ENCODE measurements at regions not wholly inside any gene's neighbourhood (a gene's known extent, or its start where the extent isn't known, plus 50 kb on each side); places are given as distances from the start of the nearest gene placed in this dataset.

GRCh38 chr7:84781838-84782237 lies 405.0 kb downstream of the SEMA3D start:
- no peak for TF ChIP-seq EZH2 (IDR thresholded peaks at IDR 0.05; ENCODE audit: borderline replicate concordance, low read length)
- TF ChIP-seq CTCF (conservative IDR thresholded peaks at IDR 0.05 in 1 of 2, IDR thresholded peaks at IDR 0.05 in 1 of 2; ENCODE audit: extremely low read depth in 1 of 2, insufficient read depth in 1 of 2, low read depth in 1 of 2, low read length in 2 of 2), result no peak
